ENCODE measurements at regions not wholly inside any gene's neighbourhood (a gene's known extent, or its start where the extent isn't known, plus 50 kb on each side); places are given as distances from the start of the nearest gene placed in this dataset.

DNA sequence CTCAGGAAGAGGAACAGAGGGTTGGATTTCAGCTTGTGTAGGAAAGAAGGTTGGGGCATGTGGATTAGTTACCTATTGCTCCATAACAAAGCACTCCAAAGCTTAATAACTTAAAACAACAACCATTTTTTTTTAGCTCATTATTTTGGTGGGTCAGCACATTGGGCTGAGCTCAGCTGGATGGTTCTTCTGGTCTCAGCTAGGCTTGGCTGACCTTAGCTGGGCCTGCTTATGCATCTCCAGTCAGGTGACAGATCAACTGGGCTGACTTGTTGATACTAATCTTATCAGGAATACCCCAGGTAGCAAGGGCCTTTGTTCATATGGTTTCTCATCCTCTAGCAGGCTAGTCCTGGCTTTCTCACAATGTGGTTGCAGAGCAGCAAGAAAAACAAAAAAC lies 106.4 kb downstream of the C11orf91 start:
- TF ChIP-seq, protein P1, sequence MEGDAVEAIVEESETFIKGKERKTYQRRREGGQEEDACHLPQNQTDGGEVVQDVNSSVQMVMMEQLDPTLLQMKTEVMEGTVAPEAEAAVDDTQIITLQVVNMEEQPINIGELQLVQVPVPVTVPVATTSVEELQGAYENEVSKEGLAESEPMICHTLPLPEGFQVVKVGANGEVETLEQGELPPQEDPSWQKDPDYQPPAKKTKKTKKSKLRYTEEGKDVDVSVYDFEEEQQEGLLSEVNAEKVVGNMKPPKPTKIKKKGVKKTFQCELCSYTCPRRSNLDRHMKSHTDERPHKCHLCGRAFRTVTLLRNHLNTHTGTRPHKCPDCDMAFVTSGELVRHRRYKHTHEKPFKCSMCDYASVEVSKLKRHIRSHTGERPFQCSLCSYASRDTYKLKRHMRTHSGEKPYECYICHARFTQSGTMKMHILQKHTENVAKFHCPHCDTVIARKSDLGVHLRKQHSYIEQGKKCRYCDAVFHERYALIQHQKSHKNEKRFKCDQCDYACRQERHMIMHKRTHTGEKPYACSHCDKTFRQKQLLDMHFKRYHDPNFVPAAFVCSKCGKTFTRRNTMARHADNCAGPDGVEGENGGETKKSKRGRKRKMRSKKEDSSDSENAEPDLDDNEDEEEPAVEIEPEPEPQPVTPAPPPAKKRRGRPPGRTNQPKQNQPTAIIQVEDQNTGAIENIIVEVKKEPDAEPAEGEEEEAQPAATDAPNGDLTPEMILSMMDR (IDR thresholded peaks at IDR 0.05; ENCODE audit: poor library complexity) = no peak
- no peak for TF ChIP-seq EZH2 (IDR thresholded peaks at IDR 0.05; ENCODE audit: borderline replicate concordance)

All from hepatocyte (in vitro differentiated cells).